RWPE1 (cell line): ENCODE measurements at regions not wholly inside any gene's neighbourhood (a gene's known extent, or its start where the extent isn't known, plus 50 kb on each side); places are given as distances from the start of the nearest gene placed in this dataset.

Experiments used
- CTCF ChIA-PET: fragments of 350-600 bp; sonication (Branson Sonifier 250); formaldehyde crosslinking; extraction: SDS; loops from one replicate; lab custom pipeline; 2021; lab: Yijun Ruan, JAX
- POLR2A ChIA-PET: fragments of 400-600 bp; formaldehyde crosslinking; extraction: SDS; loops from one replicate; lab custom pipeline; 2020; ENCODE audit warnings: antibody characterized with exemption; ENCODE audit not compliant: low non-redundant PET; lab: Yijun Ruan, JAX
- DNase-seq: peaks from one replicate; pipeline ENCODE4 v3.0.0; 2012; ENCODE audit warnings: low spot score
- H3K27ac ChIP-seq: fragments of 450-650 bp; 2 replicates; pipeline ENCODE4 v1.5.1; 2017
- CTCF ChIP-seq: fragments of 450-650 bp; conservative IDR thresholded peaks from 2 replicates; pipeline ENCODE4 v1.5.1; 2017; ENCODE audit warnings: low read depth, mild to moderate bottlenecking

GRCh38 chrX:110437686-110438085, 79.0 kb downstream of the RTL9 start:
- ChIA-PET POLR2A (no interaction called here), CTCF (no interaction called here)
- no peak overlapping the region for H3K27ac ChIP-seq
- DNase-seq: no peak
- no peak for TF ChIP-seq CTCF

- no peak overlapping the region for H3K27ac ChIP-seq
- ChIA-PET CTCF (interaction anchor here (1.0 kb wide), 1 partner anchor 407 kb away, joined by 3 read pairs; no protein-coding TSS in a partner anchor), POLR2A (no interaction called here)
- no peak for DNase-seq
- no peak for TF ChIP-seq CTCF
Measured at GRCh38 chrX:110440016-110440805, 81.6 kb downstream of the RTL9 start.

- no peak for TF ChIP-seq CTCF
- CTCF ChIA-PET: interaction anchor here (0.6 kb wide), 1 partner anchor 367 kb away, joined by 3 read pairs; no protein-coding TSS in a partner anchor
- peak; percentile 41 for DNase-seq
- no peak overlapping the region for H3K27ac ChIP-seq
- POLR2A ChIA-PET: no interaction called here
Measured at GRCh38 chrX:110442635-110443034, 84.0 kb downstream of the RTL9 start.

- POLR2A ChIA-PET: no interaction called here
- CTCF ChIA-PET: interaction anchor here (0.6 kb wide), 2 partner anchors 482 to 1007 kb away, joined by 5 to 7 read pairs; no protein-coding TSS in a partner anchor
- no peak for TF ChIP-seq CTCF
- no peak overlapping the region for H3K27ac ChIP-seq
- DNase-seq: no peak
Measured at GRCh38 chrX:110444996-110445395, 86.3 kb downstream of the RTL9 start.

GRCh38 chrX:110448459-110448858, 89.8 kb downstream of the RTL9 start:
- DNase-seq: no peak
- TF ChIP-seq CTCF: no peak
- ChIA-PET CTCF (interaction anchor here (0.5 kb wide), 1 partner anchor 35 kb away, joined by 3 read pairs; no protein-coding TSS in a partner anchor), POLR2A (no interaction called here)
- no peak overlapping the region for H3K27ac ChIP-seq

GRCh38 chrX:110449312-110449711, 90.7 kb downstream of the RTL9 start:
- no peak for DNase-seq
- no peak for TF ChIP-seq CTCF
- POLR2A ChIA-PET: no interaction called here
- CTCF ChIA-PET: no interaction called here
- H3K27ac ChIP-seq: no peak overlapping the region
